Mucosa of gallbladder (tissue), 1 donor: ENCODE measurements at regions not wholly inside any gene's neighbourhood (a gene's known extent, or its start where the extent isn't known, plus 50 kb on each side); places are given as distances from the start of the nearest gene placed in this dataset.

Experiments
- DNase-seq: peaks from one replicate; pipeline ENCODE4 v3.0.0-alpha.2; 2020; ENCODE audit warnings: low spot score
- donor health status: DM: no; HTN: no; CAD: no.

GRCh38 chr2:161104054-161104553, 56.1 kb upstream of the TANK start:
- DNase-seq, result no peak

GRCh38 chr2:161107265-161107664, 53.0 kb upstream of the TANK start:
- no peak for DNase-seq
